ENCODE measurements at regions not wholly inside any gene's neighbourhood (a gene's known extent, or its start where the extent isn't known, plus 50 kb on each side); places are given as distances from the start of the nearest gene placed in this dataset.

DNA sequence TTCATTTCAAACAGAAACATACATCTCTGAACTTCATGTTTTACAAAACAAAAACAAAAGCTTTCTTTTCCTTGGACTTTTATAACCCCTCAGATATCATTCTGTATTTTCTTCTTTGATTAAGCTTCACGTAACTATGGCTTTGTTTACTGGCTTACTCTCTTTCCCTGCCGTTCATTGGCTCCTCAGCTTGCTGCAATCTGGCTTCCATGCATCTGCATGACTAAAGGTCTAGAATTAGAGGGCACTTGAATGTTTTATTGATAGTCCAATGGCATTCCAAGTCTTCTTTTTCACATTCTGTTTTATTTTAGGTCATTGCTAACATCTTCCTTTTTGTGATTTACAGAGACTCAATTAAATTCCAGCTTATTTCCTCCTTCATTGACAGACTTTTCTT is 487.6 kb downstream of the GRXCR1 start (continued):
- TF ChIP-seq, protein P1, sequence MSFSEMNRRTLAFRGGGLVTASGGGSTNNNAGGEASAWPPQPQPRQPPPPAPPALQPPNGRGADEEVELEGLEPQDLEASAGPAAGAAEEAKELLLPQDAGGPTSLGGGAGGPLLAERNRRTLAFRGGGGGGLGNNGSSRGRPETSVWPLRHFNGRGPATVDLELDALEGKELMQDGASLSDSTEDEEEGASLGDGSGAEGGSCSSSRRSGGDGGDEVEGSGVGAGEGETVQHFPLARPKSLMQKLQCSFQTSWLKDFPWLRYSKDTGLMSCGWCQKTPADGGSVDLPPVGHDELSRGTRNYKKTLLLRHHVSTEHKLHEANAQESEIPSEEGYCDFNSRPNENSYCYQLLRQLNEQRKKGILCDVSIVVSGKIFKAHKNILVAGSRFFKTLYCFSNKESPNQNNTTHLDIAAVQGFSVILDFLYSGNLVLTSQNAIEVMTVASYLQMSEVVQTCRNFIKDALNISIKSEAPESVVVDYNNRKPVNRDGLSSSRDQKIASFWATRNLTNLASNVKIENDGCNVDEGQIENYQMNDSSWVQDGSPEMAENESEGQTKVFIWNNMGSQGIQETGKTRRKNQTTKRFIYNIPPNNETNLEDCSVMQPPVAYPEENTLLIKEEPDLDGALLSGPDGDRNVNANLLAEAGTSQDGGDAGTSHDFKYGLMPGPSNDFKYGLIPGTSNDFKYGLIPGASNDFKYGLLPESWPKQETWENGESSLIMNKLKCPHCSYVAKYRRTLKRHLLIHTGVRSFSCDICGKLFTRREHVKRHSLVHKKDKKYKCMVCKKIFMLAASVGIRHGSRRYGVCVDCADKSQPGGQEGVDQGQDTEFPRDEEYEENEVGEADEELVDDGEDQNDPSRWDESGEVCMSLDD (tag by site-specific recombination; IDR thresholded peaks at IDR 0.05), result no peak

DNA sequence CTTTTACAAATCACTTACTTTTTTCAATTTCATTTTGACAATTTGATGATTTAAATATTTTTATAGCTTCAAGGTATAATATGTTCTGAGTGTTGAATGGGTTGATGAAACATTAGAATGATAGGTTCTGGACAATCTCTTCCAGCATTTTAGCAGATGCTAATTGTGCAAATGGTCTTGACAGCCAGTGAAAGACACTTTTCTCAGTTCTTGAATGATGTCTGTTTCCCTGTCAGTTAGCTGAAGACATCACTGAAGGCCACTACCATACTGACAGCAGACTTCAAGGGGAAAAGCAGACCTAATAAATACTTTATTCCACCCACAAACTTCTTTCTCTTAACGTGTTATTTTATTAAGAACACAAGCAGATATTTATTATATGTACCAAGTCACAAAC is 498.6 kb downstream of the GRXCR1 start:
- TF ChIP-seq ZNF521 (tag by site-specific recombination; IDR thresholded peaks at IDR 0.05) (no peak), ZNF37A (tag by site-specific recombination; IDR thresholded peaks at IDR 0.05) (no peak), YY2 (tag by site-specific recombination; IDR thresholded peaks at IDR 0.05) (no peak), ZNF596 (tag by site-specific recombination; IDR thresholded peaks at IDR 0.05) (no peak), ZBTB48 (tag by site-specific recombination; IDR thresholded peaks at IDR 0.05) (no peak), ZNF292 (tag by site-specific recombination; IDR thresholded peaks at IDR 0.05; ENCODE audit: borderline replicate concordance, low read depth) (no peak), ZNF19 (tag by site-specific recombination; IDR thresholded peaks at IDR 0.05; ENCODE audit: low read depth) (no peak), GFI1B (tag by site-specific recombination; IDR thresholded peaks at IDR 0.05) (no peak), SCRT1 (tag by site-specific recombination; IDR thresholded peaks at IDR 0.05; ENCODE audit: borderline replicate concordance) (no peak), ZNF433 (tag by site-specific recombination; IDR thresholded peaks at IDR 0.05; ENCODE audit: low read depth) (no peak), ZNF48 (tag by site-specific recombination; IDR thresholded peaks at IDR 0.05) (no peak), ZNF658 (tag by site-specific recombination; IDR thresholded peaks at IDR 0.05) (no peak), ZNF785 (tag by site-specific recombination; IDR thresholded peaks at IDR 0.05) (no peak), ZNF670 (tag by site-specific recombination; IDR thresholded peaks at IDR 0.05; ENCODE audit: low read depth) (no peak), ZNF621 (tag by site-specific recombination; IDR thresholded peaks at IDR 0.05) (no peak), ZBTB21 (tag by site-specific recombination; IDR thresholded peaks at IDR 0.05) (no peak), SP7 (tag by site-specific recombination; IDR thresholded peaks at IDR 0.05) (no peak)
- TF ChIP-seq, protein P2, sequence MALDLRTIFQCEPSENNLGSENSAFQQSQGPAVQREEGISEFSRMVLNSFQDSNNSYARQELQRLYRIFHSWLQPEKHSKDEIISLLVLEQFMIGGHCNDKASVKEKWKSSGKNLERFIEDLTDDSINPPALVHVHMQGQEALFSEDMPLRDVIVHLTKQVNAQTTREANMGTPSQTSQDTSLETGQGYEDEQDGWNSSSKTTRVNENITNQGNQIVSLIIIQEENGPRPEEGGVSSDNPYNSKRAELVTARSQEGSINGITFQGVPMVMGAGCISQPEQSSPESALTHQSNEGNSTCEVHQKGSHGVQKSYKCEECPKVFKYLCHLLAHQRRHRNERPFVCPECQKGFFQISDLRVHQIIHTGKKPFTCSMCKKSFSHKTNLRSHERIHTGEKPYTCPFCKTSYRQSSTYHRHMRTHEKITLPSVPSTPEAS (tag by site-specific recombination; IDR thresholded peaks at IDR 0.05), result no peak
- TF ChIP-seq, protein P3, sequence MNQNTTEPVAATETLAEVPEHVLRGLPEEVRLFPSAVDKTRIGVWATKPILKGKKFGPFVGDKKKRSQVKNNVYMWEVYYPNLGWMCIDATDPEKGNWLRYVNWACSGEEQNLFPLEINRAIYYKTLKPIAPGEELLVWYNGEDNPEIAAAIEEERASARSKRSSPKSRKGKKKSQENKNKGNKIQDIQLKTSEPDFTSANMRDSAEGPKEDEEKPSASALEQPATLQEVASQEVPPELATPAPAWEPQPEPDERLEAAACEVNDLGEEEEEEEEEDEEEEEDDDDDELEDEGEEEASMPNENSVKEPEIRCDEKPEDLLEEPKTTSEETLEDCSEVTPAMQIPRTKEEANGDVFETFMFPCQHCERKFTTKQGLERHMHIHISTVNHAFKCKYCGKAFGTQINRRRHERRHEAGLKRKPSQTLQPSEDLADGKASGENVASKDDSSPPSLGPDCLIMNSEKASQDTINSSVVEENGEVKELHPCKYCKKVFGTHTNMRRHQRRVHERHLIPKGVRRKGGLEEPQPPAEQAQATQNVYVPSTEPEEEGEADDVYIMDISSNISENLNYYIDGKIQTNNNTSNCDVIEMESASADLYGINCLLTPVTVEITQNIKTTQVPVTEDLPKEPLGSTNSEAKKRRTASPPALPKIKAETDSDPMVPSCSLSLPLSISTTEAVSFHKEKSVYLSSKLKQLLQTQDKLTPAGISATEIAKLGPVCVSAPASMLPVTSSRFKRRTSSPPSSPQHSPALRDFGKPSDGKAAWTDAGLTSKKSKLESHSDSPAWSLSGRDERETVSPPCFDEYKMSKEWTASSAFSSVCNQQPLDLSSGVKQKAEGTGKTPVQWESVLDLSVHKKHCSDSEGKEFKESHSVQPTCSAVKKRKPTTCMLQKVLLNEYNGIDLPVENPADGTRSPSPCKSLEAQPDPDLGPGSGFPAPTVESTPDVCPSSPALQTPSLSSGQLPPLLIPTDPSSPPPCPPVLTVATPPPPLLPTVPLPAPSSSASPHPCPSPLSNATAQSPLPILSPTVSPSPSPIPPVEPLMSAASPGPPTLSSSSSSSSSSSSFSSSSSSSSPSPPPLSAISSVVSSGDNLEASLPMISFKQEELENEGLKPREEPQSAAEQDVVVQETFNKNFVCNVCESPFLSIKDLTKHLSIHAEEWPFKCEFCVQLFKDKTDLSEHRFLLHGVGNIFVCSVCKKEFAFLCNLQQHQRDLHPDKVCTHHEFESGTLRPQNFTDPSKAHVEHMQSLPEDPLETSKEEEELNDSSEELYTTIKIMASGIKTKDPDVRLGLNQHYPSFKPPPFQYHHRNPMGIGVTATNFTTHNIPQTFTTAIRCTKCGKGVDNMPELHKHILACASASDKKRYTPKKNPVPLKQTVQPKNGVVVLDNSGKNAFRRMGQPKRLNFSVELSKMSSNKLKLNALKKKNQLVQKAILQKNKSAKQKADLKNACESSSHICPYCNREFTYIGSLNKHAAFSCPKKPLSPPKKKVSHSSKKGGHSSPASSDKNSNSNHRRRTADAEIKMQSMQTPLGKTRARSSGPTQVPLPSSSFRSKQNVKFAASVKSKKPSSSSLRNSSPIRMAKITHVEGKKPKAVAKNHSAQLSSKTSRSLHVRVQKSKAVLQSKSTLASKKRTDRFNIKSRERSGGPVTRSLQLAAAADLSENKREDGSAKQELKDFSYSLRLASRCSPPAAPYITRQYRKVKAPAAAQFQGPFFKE (tag by site-specific recombination; IDR thresholded peaks at IDR 0.05; ENCODE audit: borderline replicate concordance), result no peak
- ChIA-PET CTCF (no interaction called here), POLR2A (no interaction called here)
- no peaks in the 10 kb centered on the region for H3K9me3 ChIP-seq (ENCODE audit: control insufficient read depth, insufficient read depth, low read depth, low read length)
- no peaks in the 10 kb centered on the region for H3K36me3 ChIP-seq (ENCODE audit: control insufficient read depth in 2 of 2, insufficient read depth in 1 of 2, low read length in 2 of 2)
- H3K27ac ChIP-seq (ENCODE audit: extremely low read depth, low read depth, low read length), result no peak overlapping the region
- no peak overlapping the region for H3K4me3 ChIP-seq (ENCODE audit: low read depth, low read length)
- no peaks in the 10 kb centered on the region for H3K4me1 ChIP-seq (ENCODE audit: control insufficient read depth, insufficient read depth, low read length)
